GM12878 (cell line): ENCODE measurements at regions not wholly inside any gene's neighbourhood (a gene's known extent, or its start where the extent isn't known, plus 50 kb on each side); places are given as distances from the start of the nearest gene placed in this dataset.

Source experiments
- ATAC-seq: fragments of 200-7000 bp; cut with Tn5 transposase; 3 replicates; pipeline ENCODE4 v1.9.1; 2020; ENCODE audit warnings: mild to moderate bottlenecking, moderate library complexity
- BruUV-seq: library from RNA; stranded (reverse); fragments of 400-500 nt; replicated peaks from 2 replicates; lab custom pipeline; 2021; lab: Mats Ljungman, UMichigan
- CTCF ChIA-PET: fragments of 300-600 bp; sonication (Branson Sonifier 250); formaldehyde crosslinking; extraction: SDS; loops from one replicate; lab custom pipeline; 2021; ENCODE audit warnings: inconsistent platforms; lab: Yijun Ruan, JAX
- POLR2A ChIA-PET: fragments of 350-600 bp; formaldehyde crosslinking; extraction: SDS; loops from one replicate; lab custom pipeline; 2021; ENCODE audit warnings: inconsistent platforms; lab: Charles Lee
- RAD21 ChIA-PET: fragments of 300-600 bp; sonication (Branson Sonifier 250); formaldehyde crosslinking; loops from one replicate; lab custom pipeline; 2023; ENCODE audit warnings: antibody characterized with exemption; ENCODE audit not compliant: unreplicated experiment; lab: Charles Lee
- SMC1A ChIA-PET: fragments of 300-600 bp; sonication (Branson Sonifier 250); formaldehyde crosslinking; loops from one replicate; lab custom pipeline; 2023; ENCODE audit not compliant: unreplicated experiment, uncharacterized antibody; lab: Charles Lee
- DNase-seq: peaks from one replicate; pipeline ENCODE4 v3.0.0-alpha.2; 2011; ENCODE audit warnings: low read depth, low spot score
- FAIRE-seq: peaks from 3 replicates; lab custom pipeline; 2011; peaks lifted over from hg19 to GRCh38; lab: Jason Lieb, UNC
- H2AFZ ChIP-seq: 2 replicates; pipeline ENCODE4 v1.6.0; 2011; ENCODE audit warnings: low read depth, low read length, control low read depth; ENCODE audit not compliant: control insufficient read depth
- H3K27ac ChIP-seq: 2 replicates; pipeline ENCODE4 v1.5.1; 2011; ENCODE audit warnings: control low read depth; ENCODE audit not compliant: control insufficient read depth, insufficient read depth
- H3K27me3 ChIP-seq, 2 experiments: replicated peaks in 1 of 2; 2 replicates each; pipeline versions ENCODE4 v1.6.0 to v1.6.1; 2011; ENCODE audit warnings: low read length in 1 of 2; ENCODE audit not compliant: control insufficient read depth in 2 of 2, insufficient read depth in 2 of 2
- H3K36me3 ChIP-seq, 2 experiments: 2 replicates each; pipeline ENCODE4 v1.5.1; 2011; ENCODE audit warnings: low read length in 1 of 2; ENCODE audit not compliant: control insufficient read depth in 2 of 2, insufficient read depth in 2 of 2
- H3K4me1 ChIP-seq: 2 replicates; pipeline ENCODE4 v1.6.1; 2011; ENCODE audit warnings: mild to moderate bottlenecking, low read length, moderate library complexity, mixed read lengths; ENCODE audit not compliant: control insufficient read depth, insufficient read depth
- H3K4me2 ChIP-seq: 2 replicates; pipeline ENCODE4 v1.6.0; 2011; ENCODE audit warnings: control low read depth; ENCODE audit not compliant: control insufficient read depth, insufficient read depth
- H3K4me3 ChIP-seq: fragments of 200-600 bp; sonication (generic); 2 replicates; pipeline ENCODE4 v1.5.1; 2016
- H3K79me2 ChIP-seq: 2 replicates; pipeline ENCODE4 v1.6.0; 2011; ENCODE audit warnings: low read length; ENCODE audit not compliant: control insufficient read depth, insufficient read depth
- H3K9ac ChIP-seq: 2 replicates; pipeline ENCODE4 v1.8.0; 2011; ENCODE audit warnings: low read length, control low read depth, mixed read lengths; ENCODE audit not compliant: control insufficient read depth, insufficient read depth
- H3K9me3 ChIP-seq: replicated peaks from 3 replicates; pipeline ENCODE4 v1.5.1; 2011; ENCODE audit warnings: mild to moderate bottlenecking, low read length; ENCODE audit not compliant: control insufficient read depth, insufficient read depth
- H4K20me1 ChIP-seq: 2 replicates; pipeline ENCODE4 v1.6.0; 2011; ENCODE audit not compliant: control insufficient read depth, insufficient read depth
- BCL3 ChIP-seq: IDR thresholded peaks from 2 replicates; pipeline ENCODE4 v1.6.1; 2011; ENCODE audit warnings: borderline replicate concordance, low read depth, mild to moderate bottlenecking, moderate library complexity, low read length; ENCODE audit not compliant: insufficient read depth, poor library complexity, severe bottlenecking
- CBX3 ChIP-seq: fragments of 200-600 bp; sonication (generic); IDR thresholded peaks from 2 replicates; pipeline ENCODE4 v1.6.1; 2016; ENCODE audit warnings: low read depth, borderline replicate concordance
- CUX1 ChIP-seq: IDR thresholded peaks from 2 replicates; pipeline ENCODE4 v1.6.1; 2012; ENCODE audit warnings: improper control_type of control experiment, low read depth, low read length; ENCODE audit not compliant: insufficient replicate concordance
- FOXK2 ChIP-seq: fragments of 450-650 bp; IDR thresholded peaks from 2 replicates; pipeline ENCODE4 v1.6.1; 2017; ENCODE audit warnings: mild to moderate bottlenecking, moderate library complexity
- NFIC ChIP-seq: IDR thresholded peaks from 2 replicates; pipeline ENCODE4 v1.6.1; 2012; ENCODE audit warnings: low read depth, mild to moderate bottlenecking, inconsistent platforms, low read length, moderate library complexity
- PAX5 ChIP-seq: IDR thresholded peaks from 2 replicates; pipeline ENCODE4 v1.6.1; 2011; ENCODE audit warnings: low read depth, low read length, borderline replicate concordance
- PML ChIP-seq: IDR thresholded peaks from 2 replicates; pipeline ENCODE4 v1.6.1; 2012; ENCODE audit warnings: low read length, inconsistent platforms
- WGBS: methylation state at CpG from one replicate; pipeline ENCODE4 v1.1.6; 2016; ENCODE audit warnings: low lambda C conversion rate; ENCODE audit not compliant: insufficient replicate concordance, insufficient coverage; ENCODE audit errors: missing lambda C conversion rate; 5-methylcytosine and 5-hydroxymethylcytosine counted together
- in situ Hi-C: fragments of 300-500 bp; cut with MboI; formaldehyde crosslinking; loops from 9 replicates; pipeline ENCODE4 v1.14.3; 2018; ENCODE audit warnings: mixed read lengths
- intact Hi-C: fragments of 100-400 bp; cut with micrococcal nuclease; formaldehyde crosslinking; loops from one replicate; pipeline ENCODE4 v1.14.2; 2022; ENCODE audit not compliant: unreplicated experiment
- TF ChIP-seq, protein P1 (sequence below): IDR thresholded peaks from 2 replicates; pipeline ENCODE4 v1.6.1; 2012; ENCODE audit warnings: low read depth, low read length, improper control_type of control experiment

GRCh38 chr18:1930291-1931270 lies 640.7 kb downstream of the METTL4 start:
- TF ChIP-seq FOXK2 (no peak), BCL3 (no peak), PML (no peak), CBX3 (no peak), NFIC (no peak), CUX1 (no peak), PAX5 (no peak)
- TF ChIP-seq, protein P1, sequence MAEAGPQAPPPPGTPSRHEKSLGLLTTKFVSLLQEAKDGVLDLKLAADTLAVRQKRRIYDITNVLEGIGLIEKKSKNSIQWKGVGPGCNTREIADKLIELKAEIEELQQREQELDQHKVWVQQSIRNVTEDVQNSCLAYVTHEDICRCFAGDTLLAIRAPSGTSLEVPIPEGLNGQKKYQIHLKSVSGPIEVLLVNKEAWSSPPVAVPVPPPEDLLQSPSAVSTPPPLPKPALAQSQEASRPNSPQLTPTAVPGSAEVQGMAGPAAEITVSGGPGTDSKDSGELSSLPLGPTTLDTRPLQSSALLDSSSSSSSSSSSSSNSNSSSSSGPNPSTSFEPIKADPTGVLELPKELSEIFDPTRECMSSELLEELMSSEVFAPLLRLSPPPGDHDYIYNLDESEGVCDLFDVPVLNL = no peak
- FAIRE-seq (no peak), ATAC-seq (no peak), DNase-seq (no peak)
- RAD21 ChIA-PET = no interaction called here
- no peak overlapping the region for H3K4me2 ChIP-seq
- H2AFZ ChIP-seq = no peak overlapping the region
- H4K20me1 ChIP-seq = no peaks in the 10 kb centered on the region
- no peaks in the 10 kb centered on the region; the same call in 2 of the 3 replicates for H3K9me3 ChIP-seq
- H3K27me3 ChIP-seq = no peaks in the 10 kb centered on the region
- WGBS = 4% methylated on average over 5 of the region's 5 CpGs
- in situ Hi-C loops = no loop called here
- CTCF ChIA-PET = no interaction called here
- no peaks in the 10 kb centered on the region for H3K4me1 ChIP-seq
- H3K9ac ChIP-seq = no peak overlapping the region
- BruUV-seq = no TSS peak
- H3K27ac ChIP-seq = no peak overlapping the region
- H3K79me2 ChIP-seq = no peaks in the 10 kb centered on the region
- intact Hi-C loops = no loop called here
- POLR2A ChIA-PET = no interaction called here
- SMC1A ChIA-PET = interaction anchor here (1.3 kb wide), 1 partner anchor 11 kb away, joined by 4 read pairs; no protein-coding TSS in a partner anchor
- no peak overlapping the region for H3K4me3 ChIP-seq
- no peaks in the 10 kb centered on the region for H3K36me3 ChIP-seq
